GM12891 (cell line): ENCODE measurements at regions not wholly inside any gene's neighbourhood (a gene's known extent, or its start where the extent isn't known, plus 50 kb on each side); places are given as distances from the start of the nearest gene placed in this dataset.

ENCODE experiments used
- DNase-seq: peaks from one replicate; pipeline ENCODE4 v3.0.0; 2011; ENCODE audit warnings: low spot score; ENCODE audit not compliant: insufficient read length
- FAIRE-seq: peaks from 2 replicates; lab custom pipeline; 2011; peaks lifted over from hg19 to GRCh38; lab: Jason Lieb, UNC
- PAX5 ChIP-seq: IDR thresholded peaks from 2 replicates; pipeline ENCODE4 v1.6.1; 2011; ENCODE audit warnings: low read length, moderate library complexity, mild to moderate bottlenecking; ENCODE audit not compliant: insufficient read depth, severe bottlenecking
- POLR2A ChIP-seq: IDR thresholded peaks from 2 replicates; pipeline ENCODE4 v1.6.1; 2011; ENCODE audit warnings: low read depth, low read length, control low read depth
- POLR2AphosphoS5 ChIP-seq: IDR thresholded peaks from 2 replicates; pipeline ENCODE4 v1.6.1; 2011; ENCODE audit warnings: low read depth, low read length, control low read depth
- POU2F2 ChIP-seq: IDR thresholded peaks from 2 replicates; pipeline ENCODE4 v1.6.1; 2011; ENCODE audit warnings: low read depth, mild to moderate bottlenecking, control low read depth, low read length, moderate library complexity
- SPI1 ChIP-seq: IDR thresholded peaks from 2 replicates; pipeline ENCODE4 v1.6.1; 2011; ENCODE audit warnings: low read depth, low read length, control low read depth
- TAF1 ChIP-seq: IDR thresholded peaks from 2 replicates; pipeline ENCODE4 v1.6.1; 2011; ENCODE audit warnings: low read depth, low read length, control low read depth

DNA sequence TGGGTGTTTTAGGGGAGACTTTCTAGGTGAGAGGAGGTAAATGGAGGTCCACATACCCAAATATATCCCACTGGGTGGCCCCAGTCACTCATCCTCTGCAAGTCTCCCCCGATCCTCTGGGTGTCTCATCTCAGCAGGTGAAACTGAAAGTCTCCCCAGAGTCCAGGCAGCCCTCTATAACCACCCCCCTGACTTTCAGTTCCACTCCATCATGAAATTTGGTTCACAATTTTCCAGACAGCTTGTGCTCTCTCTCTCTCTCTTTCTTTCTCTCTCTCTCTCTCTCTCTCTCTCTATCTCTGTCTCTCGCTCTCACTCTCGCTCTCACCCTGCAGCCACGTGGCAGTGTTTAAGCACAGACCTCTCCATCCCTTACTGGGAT lies 56.7 kb upstream of the ELN start:
- FAIRE-seq (peak; percentile 71), DNase-seq (peak; percentile 88)
- TF ChIP-seq TAF1 (no peak), POLR2AphosphoS5 (no peak), POLR2A (no peak), PAX5 (no peak), SPI1 (peak; percentile 73)

DNA sequence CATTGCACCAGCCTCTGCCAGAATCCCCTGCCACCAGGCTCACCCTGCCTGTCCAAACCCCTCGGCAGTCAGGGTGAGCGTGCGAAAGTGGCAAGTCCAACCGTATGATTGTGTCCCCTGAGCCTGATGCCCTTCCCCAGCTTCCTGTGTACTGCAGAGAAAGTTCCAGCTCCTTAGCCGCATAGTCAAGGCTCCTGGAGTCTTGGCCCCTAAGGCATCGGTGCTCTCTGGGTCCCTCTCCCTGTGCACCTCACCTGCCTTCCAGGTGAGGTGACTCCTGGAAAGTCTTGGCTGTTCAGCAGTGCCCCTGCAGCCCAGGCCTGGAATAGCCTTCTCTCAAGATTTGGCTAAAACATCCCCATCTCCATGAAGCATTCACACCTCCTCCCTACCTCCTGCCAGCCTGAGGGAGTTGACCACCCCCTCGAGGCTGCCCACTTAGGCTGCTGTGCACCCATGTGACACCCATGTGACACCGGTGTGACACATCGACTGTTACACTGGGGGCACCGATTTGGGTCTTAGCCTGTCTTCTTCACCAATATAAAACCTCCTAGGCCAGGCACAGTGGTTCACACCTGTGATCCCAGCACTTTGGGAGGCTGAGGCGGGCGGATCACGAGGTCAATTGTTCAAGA lies 56.1 kb upstream of the ELN start:
- peak; percentile 38 for FAIRE-seq
- TF ChIP-seq POLR2A (no peak), POLR2AphosphoS5 (no peak), PAX5 (no peak), TAF1 (no peak), POU2F2 (no peak)
- DNase-seq, result no peak

DNA sequence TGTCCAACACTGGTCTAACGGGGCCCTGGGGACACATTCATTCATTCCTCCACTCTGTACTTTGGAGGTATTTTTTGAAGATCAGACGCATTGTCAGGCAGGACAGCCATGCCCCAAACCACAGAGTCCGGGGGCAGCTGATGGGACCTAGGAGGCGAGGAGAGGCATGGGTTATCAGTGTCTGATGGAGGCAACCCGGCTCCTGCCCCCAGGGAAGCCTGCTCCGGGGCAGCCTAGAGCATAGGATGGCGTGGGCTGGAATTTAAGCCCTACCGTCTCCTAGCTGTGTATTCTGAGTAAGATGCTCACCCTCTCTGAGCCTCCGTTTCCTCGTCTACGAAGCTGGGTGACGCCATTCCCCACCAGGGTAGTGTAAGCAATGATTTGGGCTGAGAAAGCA lies 55.4 kb upstream of the ELN start:
- no peak for DNase-seq
- FAIRE-seq, result no peak
- no peak for TF ChIP-seq PAX5
- no peak for TF ChIP-seq POU2F2
- TF ChIP-seq SPI1, result no peak
- TF ChIP-seq POLR2A, result no peak
- TF ChIP-seq POLR2AphosphoS5, result no peak
- no peak for TF ChIP-seq TAF1

DNA sequence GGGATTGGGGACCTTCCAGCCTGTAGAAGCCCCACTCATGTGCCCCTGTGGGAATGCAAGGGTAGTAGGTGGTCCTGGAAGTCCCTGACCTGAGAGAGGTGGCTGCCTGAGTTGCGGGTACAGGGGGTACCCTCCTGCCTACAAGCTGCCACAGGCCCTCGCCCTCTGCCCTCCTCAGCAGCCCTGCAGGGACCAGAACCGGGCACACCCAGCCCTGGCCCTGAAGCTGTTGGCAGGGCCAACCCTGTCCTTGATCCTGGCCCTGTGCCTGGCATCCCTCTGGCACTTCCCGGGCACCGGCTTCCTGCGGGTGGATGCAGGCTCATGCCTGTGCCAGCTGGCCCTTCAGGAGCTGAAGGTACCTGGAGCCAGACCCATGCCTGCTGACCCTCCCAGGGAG lies 54.9 kb upstream of the ELN start:
- no peak for FAIRE-seq
- no peak for TF ChIP-seq POLR2AphosphoS5

DNA sequence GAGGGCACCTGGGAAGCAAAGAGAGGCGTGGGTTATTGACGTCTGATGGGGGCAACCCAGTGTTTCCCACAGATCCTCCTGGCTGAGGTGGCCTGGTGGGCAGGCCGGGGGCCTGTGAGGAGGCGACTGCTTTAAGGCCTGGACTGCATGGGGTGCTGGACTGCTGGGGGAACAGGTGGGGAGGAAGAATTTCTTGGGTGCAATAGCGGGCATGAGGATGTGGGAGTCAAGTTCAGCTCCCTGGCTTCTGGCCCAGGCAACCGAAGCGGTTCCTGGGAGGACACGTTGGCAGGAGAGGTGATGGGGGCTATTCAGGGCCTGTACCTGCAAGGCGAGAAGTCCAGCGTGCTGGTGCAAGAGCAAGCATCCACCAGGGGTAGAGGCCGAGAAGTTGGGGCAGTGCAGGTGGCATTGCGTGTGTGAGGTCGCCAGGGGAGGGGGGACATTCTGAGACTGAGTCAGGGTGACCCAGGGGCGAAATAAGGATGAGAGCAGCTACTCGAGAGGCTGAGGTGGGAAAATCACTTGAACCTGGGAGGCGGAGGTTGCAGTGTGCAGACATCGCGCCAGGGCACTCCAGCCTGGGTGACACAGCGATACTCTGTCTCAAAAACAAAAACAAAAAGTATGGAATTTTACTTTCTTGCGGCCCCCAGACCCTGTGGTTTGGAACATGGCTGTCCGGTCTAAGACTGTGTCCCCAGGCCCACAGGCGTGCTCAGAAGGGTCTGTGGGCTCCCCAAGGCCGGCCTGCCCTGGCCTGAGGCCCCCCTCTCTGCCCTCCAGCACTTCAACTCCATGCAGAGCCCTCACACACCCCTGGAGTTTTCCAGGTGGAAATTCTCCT lies 53.6 kb upstream of the ELN start:
- FAIRE-seq (no peak), DNase-seq (no peak)
- TF ChIP-seq POLR2AphosphoS5 (no peak), POU2F2 (no peak), TAF1 (no peak), POLR2A (no peak), SPI1 (no peak), PAX5 (no peak)

More for the DNA sequence above, 54.9 kb upstream of the ELN start:
- DNase-seq, result no peak

DNA sequence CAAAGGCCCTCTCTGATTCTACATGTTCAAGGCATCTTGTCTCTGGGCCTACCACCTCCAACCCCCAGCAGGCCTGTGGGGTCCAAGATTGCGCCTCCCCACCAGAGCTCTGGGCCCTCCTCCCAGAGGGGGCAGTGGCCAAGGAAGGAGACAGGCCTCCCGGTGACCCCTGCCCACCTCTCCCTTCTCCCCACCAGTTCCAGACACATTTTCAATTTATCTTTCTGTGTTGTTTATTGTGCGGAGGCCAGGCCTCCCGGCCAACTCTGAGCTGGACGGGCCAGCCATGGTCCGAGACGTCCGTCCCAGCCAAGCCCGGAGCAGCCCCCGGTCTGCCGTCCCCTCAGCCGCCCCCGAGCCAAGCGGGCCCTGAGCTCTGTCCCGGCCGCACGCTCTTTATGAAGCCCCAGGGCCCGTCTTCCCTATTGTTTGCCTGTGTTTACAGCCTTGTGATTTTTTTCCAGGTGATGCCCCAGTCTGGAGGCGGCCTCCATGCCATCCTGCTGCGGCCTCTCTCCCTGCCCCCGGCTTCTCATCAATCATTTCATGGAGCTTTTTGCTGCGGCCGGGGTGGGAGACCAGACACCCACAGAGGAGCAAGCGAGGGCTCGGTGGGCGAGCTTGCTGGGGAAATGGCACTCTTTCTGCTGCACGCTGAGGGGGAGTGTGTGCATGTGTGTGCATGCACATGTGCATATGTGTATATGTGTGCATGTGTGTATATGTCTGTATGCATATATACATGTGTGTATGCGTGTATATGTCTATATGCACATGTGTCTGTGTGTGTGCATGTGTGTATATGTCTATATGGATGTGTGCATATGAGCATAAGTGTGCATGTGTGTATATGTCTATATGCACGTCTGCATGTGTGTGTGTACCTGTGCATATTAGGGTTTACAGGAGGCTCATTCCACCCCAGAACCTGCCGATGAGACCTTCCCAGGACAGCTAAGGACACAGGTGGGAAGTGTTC lies 52.7 kb upstream of the ELN start:
- FAIRE-seq (no peak), DNase-seq (no peak)
- TF ChIP-seq PAX5 (no peak), POLR2A (no peak), POLR2AphosphoS5 (no peak), POU2F2 (no peak), TAF1 (no peak)

DNA sequence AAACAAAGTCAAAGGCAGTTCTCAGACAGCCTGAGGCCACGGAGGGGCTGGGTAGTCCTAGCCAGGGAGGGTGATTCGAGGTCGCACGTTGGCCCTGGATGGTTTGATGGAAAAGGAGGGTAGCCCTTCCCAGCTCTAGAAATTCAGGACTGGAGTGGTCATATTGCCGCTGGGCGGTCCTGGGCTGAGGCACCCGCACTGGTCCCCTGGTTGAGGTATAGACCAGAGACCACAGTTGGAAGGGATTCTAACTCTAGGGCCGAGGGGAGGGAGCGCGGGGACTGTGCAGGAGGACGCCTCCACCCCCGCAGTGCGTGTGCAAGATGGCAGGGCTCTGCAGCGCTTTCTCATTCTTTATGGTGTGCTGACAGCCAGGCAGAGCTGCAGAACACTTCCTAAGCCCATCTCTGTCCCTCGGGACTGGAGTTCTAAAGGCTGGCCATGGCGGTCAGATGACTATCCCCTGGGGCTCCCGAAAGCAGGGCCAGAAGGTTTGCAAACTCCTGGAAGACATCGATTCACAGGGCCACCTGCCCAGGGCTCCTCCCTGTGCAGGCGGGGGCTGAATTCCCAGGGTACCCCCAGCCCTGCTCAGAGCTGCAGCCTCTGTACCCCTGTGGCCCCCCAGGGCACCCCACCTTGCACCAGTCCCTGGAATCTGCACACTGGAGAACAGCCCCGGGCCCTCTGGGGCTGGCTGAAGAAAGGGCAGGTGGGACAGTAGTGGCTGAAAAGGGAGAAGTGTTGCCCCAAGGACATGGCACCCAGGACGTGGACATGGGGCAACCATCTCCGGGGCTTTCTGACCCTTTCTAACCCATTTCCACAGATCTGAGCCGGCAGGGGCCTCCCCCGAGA lies 51.0 kb upstream of the ELN start:
- TF ChIP-seq TAF1, result no peak
- TF ChIP-seq SPI1, result no peak
- TF ChIP-seq POU2F2, result no peak
- TF ChIP-seq POLR2A, result no peak
- no peak for TF ChIP-seq POLR2AphosphoS5
- no peak for TF ChIP-seq PAX5
- no peak for DNase-seq
- FAIRE-seq, result no peak

DNA sequence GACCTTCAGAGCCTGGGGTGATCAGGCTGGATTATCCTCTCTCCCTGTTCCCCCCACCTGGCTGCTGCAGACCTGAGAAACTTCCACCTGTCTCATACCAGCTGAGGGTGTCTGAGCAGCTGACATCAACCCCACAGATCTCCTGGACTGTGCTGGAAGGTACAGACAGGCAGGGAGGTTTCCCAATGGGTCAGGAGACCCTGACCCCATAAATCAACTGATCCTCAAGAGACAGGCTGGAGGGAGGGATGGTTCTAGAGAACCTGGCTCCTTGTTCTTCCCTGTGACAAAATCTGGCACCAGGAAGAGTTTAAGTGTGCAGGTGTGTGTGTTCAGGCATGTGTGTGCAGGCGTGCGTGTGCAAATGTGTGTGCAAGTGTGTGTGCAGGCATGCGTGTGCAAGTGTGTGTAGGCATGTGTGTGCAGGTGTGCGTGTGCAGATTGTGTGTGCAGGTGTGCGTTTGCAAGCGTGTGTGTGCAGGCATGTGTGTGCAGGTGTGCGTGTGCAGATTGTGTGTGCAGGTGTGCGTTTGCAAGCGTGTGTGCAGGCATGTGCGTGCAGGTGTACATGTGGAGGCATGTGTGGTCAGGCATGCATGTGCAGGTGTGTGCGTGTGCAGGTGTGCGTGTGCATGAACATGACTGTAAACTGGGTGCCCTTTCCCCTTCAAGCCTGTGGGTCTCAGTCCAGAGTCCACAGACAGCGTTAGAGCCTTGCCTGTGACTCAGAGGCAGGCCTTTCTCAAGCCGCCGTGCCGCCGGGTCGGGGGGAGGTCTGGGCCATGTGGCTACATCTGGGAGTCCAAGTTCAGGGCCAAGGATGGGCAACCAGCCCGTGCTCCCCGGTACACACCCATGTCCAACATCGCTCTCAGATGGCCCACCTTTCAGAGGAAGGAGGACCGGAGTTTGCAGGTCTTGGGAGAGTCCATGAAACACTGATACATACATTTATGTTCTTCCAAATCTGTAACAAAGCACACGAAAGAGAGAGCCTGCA lies 50.1 kb upstream of the ELN start:
- no peak for DNase-seq
- FAIRE-seq, result peak; percentile 88
- TF ChIP-seq POLR2AphosphoS5, result no peak
- no peak for TF ChIP-seq PAX5
- TF ChIP-seq SPI1, result no peak
- no peak for TF ChIP-seq POU2F2
- TF ChIP-seq TAF1, result no peak
- no peak for TF ChIP-seq POLR2A
